SK-N-MC (cell line): ENCODE measurements at regions not wholly inside any gene's neighbourhood (a gene's known extent, or its start where the extent isn't known, plus 50 kb on each side); places are given as distances from the start of the nearest gene placed in this dataset.

Experiments used
- EZH2 ChIP-seq: fragments of 200-600 bp; sonication (generic); IDR thresholded peaks from one replicate; pipeline ENCODE4 v1.6.1; 2017; ENCODE audit warnings: antibody characterized with exemption
- POLR2AphosphoS5 ChIP-seq: IDR thresholded peaks from 2 replicates; pipeline ENCODE4 v1.6.1; 2012; ENCODE audit warnings: mild to moderate bottlenecking, low read depth, low read length, borderline replicate concordance

GRCh38 chr1:221532071-221532773 is 209.7 kb downstream of the DUSP10 start:
- TF ChIP-seq EZH2 (no peak), POLR2AphosphoS5 (no peak)
